Fibroblast of the aortic adventitia (primary cell): ENCODE measurements at regions not wholly inside any gene's neighbourhood (a gene's known extent, or its start where the extent isn't known, plus 50 kb on each side); places are given as distances from the start of the nearest gene placed in this dataset.
"Not testable (repeated sequence)": the region's sequence is repeated elsewhere in the genome, so short reads cannot be mapped to it uniquely, and the experiment has no call there.

ENCODE experiments used
- DNase-seq: peaks from one replicate; pipeline ENCODE4 v3.0.0-alpha.2; 2010; ENCODE audit warnings: low read depth
- H3K4me3 ChIP-seq: 2 replicates; pipeline ENCODE4 v1.5.1; 2011; ENCODE audit warnings: low read depth, mild to moderate bottlenecking, control low read depth, low read length, moderate library complexity
- CTCF ChIP-seq: IDR thresholded peaks from 2 replicates; pipeline ENCODE4 v1.5.1; 2011; ENCODE audit warnings: mild to moderate bottlenecking, low read length, control low read depth, inconsistent platforms; ENCODE audit not compliant: insufficient read depth

- DNase-seq = no peak
- H3K4me3 ChIP-seq = no peak overlapping the region
- no peak for TF ChIP-seq CTCF
These were observed 102.9 kb upstream of the ETV1 start for GRCh38 chr7:14092331-14092730.

GRCh38 chr7:14085901-14086300 is 96.4 kb upstream of the ETV1 start:
- no peak for TF ChIP-seq CTCF
- no peak overlapping the region for H3K4me3 ChIP-seq
- no peak for DNase-seq

- TF ChIP-seq CTCF = no peak
- DNase-seq = no peak
- no peak overlapping the region for H3K4me3 ChIP-seq
These were observed 94.3 kb upstream of the ETV1 start for GRCh38 chr7:14083761-14084160.

- no peak overlapping the region for H3K4me3 ChIP-seq
- no peak for DNase-seq
- no peak for TF ChIP-seq CTCF
These were observed 84.5 kb upstream of the ETV1 start for GRCh38 chr7:14073988-14074387.

GRCh38 chr7:14073543-14073942 is 84.1 kb upstream of the ETV1 start:
- no peak overlapping the region for H3K4me3 ChIP-seq
- no peak for TF ChIP-seq CTCF
- DNase-seq = no peak

- DNase-seq = no peak
- TF ChIP-seq CTCF = no peak
- H3K4me3 ChIP-seq = no peak overlapping the region
These were observed 81.6 kb upstream of the ETV1 start for GRCh38 chr7:14071045-14071444.

- H3K4me3 ChIP-seq = no peak overlapping the region
- no peak for DNase-seq
- TF ChIP-seq CTCF = no peak
These were observed 80.5 kb upstream of the ETV1 start for GRCh38 chr7:14069961-14070360.

GRCh38 chr7:14066783-14067182 is 77.3 kb upstream of the ETV1 start:
- DNase-seq, H3K4me3 ChIP-seq: not testable (repeated sequence)
